NCI-H1417 (cell line): ENCODE measurements at regions not wholly inside any gene's neighbourhood (a gene's known extent, or its start where the extent isn't known, plus 50 kb on each side); places are given as distances from the start of the nearest gene placed in this dataset.
A peak's percentile ranks its signal among the peaks of the same experiment; 100 is the strongest.
"Not testable (repeated sequence)": the region's sequence is repeated elsewhere in the genome, so short reads cannot be mapped to it uniquely, and the experiment has no call there.

Experiments
- DNase-seq, 3 experiments: peaks; one replicate each; lab custom pipeline; 2025; lab: John Stamatoyannopoulos, UW

GRCh38 chr1:118298397-118298796 lies 113.4 kb upstream of the SPAG17 start:
- DNase-seq: no peak

- DNase-seq: no peak
These were observed 112.5 kb upstream of the SPAG17 start for GRCh38 chr1:118297521-118297920.

GRCh38 chr1:118294875-118295642 lies 110.0 kb upstream of the SPAG17 start:
- DNase-seq: peak in 1 of 3 experiments; percentile 37

- no peak for DNase-seq
These were observed 106.6 kb upstream of the SPAG17 start for GRCh38 chr1:118291661-118292060.

- DNase-seq: no peak
These were observed 105.5 kb upstream of the SPAG17 start for GRCh38 chr1:118290571-118290970.

GRCh38 chr1:118290046-118290445 lies 105.0 kb upstream of the SPAG17 start:
- no peak for DNase-seq

GRCh38 chr1:118280656-118281055 lies 95.6 kb upstream of the SPAG17 start:
- not testable (repeated sequence) for DNase-seq

GRCh38 chr1:118275472-118276115 lies 90.6 kb upstream of the SPAG17 start:
- DNase-seq: no peak

- no peak for DNase-seq
These were observed 87.9 kb upstream of the SPAG17 start for GRCh38 chr1:118272884-118273283.

- no peak for DNase-seq
These were observed 86.9 kb upstream of the SPAG17 start for GRCh38 chr1:118271883-118272282.

GRCh38 chr1:118269598-118269997 lies 84.6 kb upstream of the SPAG17 start:
- no peak for DNase-seq

GRCh38 chr1:118266436-118266835 lies 81.4 kb upstream of the SPAG17 start:
- DNase-seq: no peak

- DNase-seq: no peak
These were observed 79.3 kb upstream of the SPAG17 start for GRCh38 chr1:118264343-118264742.

GRCh38 chr1:118262865-118263264 lies 77.8 kb upstream of the SPAG17 start:
- DNase-seq: no peak

- no peak for DNase-seq
These were observed 73.9 kb upstream of the SPAG17 start for GRCh38 chr1:118258975-118259374.

GRCh38 chr1:118257946-118258345 lies 72.9 kb upstream of the SPAG17 start:
- DNase-seq: no peak

- no peak for DNase-seq
These were observed 69.7 kb upstream of the SPAG17 start for GRCh38 chr1:118254491-118255425.

- peak in 1 of 3 experiments; percentile 46 for DNase-seq
These were observed 69.0 kb upstream of the SPAG17 start for GRCh38 chr1:118254001-118254400.

GRCh38 chr1:118253053-118253915 lies 68.3 kb upstream of the SPAG17 start:
- DNase-seq: peak; percentile 4 to 60 (median 6)

GRCh38 chr1:118252624-118253023 lies 67.6 kb upstream of the SPAG17 start:
- DNase-seq: no peak

GRCh38 chr1:118250232-118250631 lies 65.2 kb upstream of the SPAG17 start:
- DNase-seq: no peak
